KOPT-K1 (cell line): ENCODE measurements at regions not wholly inside any gene's neighbourhood (a gene's known extent, or its start where the extent isn't known, plus 50 kb on each side); places are given as distances from the start of the nearest gene placed in this dataset.

Experiments
- H3K27ac ChIP-seq: fragments of 200-600 bp; sonication (generic); 2 replicates; pipeline ENCODE4 v1.5.1; 2016; ENCODE audit warnings: antibody characterized with exemption, mild to moderate bottlenecking, low read depth, low read length; ENCODE audit not compliant: poor library complexity, severe bottlenecking
- H3K36me3 ChIP-seq: fragments of 200-600 bp; sonication (generic); 2 replicates; pipeline ENCODE4 v1.5.1; 2017; ENCODE audit warnings: antibody characterized with exemption, mild to moderate bottlenecking, low read length, moderate library complexity; ENCODE audit not compliant: insufficient read depth
- H3K9me3 ChIP-seq: fragments of 200-600 bp; sonication (generic); 2 replicates; pipeline ENCODE4 v1.5.1; 2017; ENCODE audit warnings: antibody characterized with exemption, low read length, mild to moderate bottlenecking; ENCODE audit not compliant: insufficient read depth, poor library complexity, severe bottlenecking

DNA sequence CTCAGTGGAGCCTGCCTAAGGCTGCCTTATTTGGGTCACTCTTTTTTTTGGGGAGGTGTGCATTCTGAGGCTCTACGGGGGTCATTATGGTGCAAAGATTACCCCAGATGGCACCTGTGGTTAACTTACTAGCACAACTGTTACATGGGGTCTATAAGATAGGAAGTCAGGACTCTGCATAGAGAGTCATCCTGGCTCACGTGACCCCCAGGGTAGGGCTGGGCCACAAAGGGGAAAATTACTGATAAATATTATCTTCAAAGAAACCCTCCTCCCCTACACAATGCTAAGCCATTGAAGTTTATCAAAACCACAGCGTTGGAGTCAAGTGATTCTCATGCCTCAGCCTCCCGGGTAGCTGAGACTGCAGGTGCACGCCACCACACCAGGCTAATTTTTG lies 397.1 kb downstream of the MN1 start:
- H3K9me3 ChIP-seq = no peaks in the 10 kb centered on the region
- no peak overlapping the region for H3K27ac ChIP-seq
- no peaks in the 10 kb centered on the region for H3K36me3 ChIP-seq

DNA sequence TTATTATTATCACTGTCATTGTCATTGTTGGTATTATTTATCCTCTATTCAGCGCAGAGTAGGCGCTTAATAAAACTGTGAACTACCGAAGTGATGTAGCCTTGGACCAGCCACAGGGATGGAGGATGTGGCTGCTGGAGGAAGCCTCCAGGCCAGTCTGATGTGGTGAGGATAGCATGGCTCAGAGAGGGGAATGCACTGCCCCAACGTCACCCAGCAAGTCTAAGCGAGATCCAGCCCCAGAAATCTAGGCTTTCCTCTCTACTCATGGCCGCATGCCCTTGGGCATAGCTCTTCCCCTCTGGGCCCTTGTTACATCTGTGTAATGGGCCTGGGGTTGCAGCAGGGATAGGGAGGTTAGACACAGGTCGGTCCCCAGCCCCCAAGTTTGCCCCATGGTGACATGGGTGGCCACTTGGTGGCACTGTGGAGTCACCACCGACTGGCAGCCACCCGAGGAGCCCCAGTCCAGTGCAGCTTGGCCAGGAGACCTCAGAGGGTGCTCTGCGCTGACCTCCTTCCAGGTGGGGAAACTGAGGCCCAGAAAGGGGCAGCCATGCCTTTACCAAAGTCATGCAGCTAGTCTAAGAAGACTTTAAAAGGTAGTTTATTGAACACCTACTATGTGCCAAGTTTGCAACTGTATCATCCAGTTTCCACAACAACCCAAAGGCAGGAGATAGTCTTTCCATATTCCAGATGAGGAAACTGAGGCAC lies 395.7 kb downstream of the MN1 start:
- H3K27ac ChIP-seq = no peak overlapping the region
- H3K36me3 ChIP-seq = no peaks in the 10 kb centered on the region
- H3K9me3 ChIP-seq = no peaks in the 10 kb centered on the region

DNA sequence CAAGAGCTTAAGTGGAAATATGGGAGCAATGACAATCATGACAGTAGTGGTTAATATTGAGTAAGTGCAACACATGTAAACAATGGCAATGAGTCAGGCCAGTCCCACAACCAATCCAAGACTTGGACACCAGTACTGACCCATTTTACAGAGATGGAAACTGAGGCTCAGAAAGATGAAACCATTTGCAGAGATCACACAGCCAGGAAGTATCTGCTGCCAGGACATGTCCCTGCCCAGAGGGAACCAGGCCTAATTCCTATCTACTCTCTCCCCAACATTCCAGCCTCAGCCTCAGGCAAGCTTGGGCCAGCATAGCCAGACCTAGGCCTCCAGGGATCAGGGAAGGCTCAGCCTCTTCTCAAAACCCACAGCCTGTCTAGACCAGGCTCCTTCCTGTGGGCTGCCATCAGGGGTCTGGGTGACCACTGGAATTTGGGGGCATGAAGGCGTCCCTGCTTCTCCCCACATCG lies 395.1 kb downstream of the MN1 start:
- H3K9me3 ChIP-seq = no peaks in the 10 kb centered on the region
- no peak overlapping the region for H3K27ac ChIP-seq
- H3K36me3 ChIP-seq = no peaks in the 10 kb centered on the region

DNA sequence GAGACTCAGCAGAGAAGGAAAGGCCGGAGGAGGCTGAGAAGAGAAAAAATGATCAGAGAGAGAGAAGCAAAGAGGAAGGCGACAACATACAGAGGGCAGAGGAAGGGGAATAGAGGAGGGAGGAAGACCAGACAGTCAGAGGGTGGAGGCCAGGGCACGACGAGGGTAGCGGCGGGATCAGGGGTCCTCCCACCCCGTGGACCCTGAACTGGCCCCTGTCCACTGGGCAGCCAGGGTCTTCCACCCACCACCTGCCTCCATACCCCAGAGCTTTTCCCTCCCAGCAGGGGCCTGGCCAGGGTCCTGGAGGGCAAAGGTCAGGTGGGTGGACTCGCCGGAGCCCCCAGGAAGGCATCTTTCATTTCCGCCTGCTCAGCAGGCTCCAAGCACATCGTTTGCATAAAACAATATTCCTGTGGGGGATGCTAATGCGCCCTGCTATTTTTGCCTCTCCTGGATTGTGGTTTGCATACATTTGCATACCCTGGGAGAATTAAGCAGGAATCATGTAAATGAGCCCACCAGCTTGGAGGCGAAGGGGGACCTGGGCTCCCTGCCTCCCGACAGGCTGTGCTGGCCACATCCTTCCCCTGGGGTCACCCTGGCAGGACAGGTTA lies 394.1 kb downstream of the MN1 start:
- Histone ChIP-seq H3K36me3 (no peaks in the 10 kb centered on the region), H3K9me3 (no peaks in the 10 kb centered on the region), H3K27ac (no peak overlapping the region)

DNA sequence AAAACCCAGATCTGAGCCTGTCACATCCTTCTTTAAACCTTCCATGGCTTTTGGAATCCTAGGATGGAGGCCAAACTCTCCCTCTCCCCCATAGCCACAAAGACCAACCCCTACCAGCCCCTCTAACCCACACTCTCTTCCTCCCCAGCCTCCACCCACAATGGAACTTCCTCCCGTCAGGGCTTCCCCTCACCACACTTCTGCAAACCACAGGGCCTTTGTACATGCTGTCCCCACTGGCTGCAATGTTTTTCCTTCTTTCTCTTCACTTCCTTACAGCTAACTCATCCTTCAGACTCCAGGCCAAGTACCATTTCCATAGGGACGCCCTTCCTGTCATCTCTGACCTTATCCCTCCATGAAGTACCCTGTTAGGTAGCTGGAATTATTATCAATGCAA lies 393.5 kb downstream of the MN1 start:
- Histone ChIP-seq H3K36me3 (no peaks in the 10 kb centered on the region), H3K9me3 (no peaks in the 10 kb centered on the region), H3K27ac (no peak overlapping the region)

DNA sequence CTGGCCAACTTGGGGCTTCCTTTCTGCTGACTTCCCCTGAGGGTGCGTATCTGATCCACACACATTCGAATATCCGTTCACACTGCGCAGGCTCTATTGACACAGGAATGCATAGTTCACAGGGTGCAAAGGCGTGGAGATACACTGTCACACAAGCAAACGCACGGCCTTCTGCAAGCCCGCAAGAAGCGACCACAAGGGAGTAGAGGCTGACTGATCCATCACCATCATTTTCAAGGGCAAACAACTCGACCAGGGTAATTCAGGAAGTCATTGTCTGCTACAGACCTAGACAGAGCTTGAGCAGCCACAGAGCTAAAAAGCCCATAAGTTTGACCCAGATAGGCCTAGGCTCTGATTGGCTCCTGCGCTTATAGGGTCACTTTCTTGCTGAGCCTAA lies 392.3 kb downstream of the MN1 start:
- no peak overlapping the region for H3K27ac ChIP-seq
- H3K36me3 ChIP-seq = no peaks in the 10 kb centered on the region
- no peaks in the 10 kb centered on the region for H3K9me3 ChIP-seq

DNA sequence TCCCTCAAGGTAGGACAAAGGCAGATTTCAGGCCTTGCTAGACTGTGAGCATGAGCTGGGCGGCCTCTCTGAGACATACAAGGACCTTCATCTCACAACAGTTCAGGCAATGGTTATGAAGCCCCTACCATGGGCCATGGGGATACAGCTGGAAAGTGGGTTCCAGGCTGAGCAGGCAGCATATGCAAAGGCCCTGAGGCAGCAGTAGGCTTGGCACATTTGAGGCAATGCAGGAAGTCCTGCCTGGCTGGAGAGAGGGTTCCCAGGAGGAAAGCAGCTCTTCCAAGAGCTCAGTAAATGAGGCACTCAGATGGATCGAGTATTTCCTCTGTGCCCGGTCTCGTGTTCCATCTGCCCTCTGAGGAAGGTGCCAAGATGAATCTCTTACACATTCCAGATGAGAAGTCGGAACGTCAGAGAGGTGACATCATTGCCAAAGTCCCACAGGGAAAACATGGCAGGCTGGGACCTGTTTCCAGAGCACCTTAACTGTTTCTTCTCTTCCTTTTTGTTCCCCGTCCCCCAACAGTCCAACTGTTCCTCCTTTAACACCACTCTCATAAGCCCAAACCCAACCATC lies 388.6 kb downstream of the MN1 start:
- no peaks in the 10 kb centered on the region for H3K9me3 ChIP-seq
- no peak overlapping the region for H3K27ac ChIP-seq
- H3K36me3 ChIP-seq = no peaks in the 10 kb centered on the region

DNA sequence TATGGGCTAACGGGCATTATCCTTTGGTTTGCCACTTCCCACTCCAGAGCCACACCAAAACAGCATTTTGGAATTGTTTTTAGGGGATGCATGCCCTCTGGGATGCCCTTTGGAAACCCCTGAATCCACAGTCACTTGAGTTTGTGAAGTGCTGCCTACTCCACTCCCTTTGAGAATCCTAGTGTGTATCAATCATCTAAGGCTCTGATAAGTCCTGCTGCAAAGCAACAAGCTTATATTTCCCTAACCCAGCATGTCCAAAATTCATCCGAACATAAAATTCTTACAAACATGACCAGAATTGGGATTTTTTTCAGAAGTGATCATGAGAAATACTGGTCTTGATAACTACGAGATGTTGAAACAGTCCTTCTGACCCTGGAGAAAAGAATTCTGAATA lies 387.9 kb downstream of the MN1 start:
- no peaks in the 10 kb centered on the region for H3K9me3 ChIP-seq
- no peak overlapping the region for H3K27ac ChIP-seq
- no peaks in the 10 kb centered on the region for H3K36me3 ChIP-seq

DNA sequence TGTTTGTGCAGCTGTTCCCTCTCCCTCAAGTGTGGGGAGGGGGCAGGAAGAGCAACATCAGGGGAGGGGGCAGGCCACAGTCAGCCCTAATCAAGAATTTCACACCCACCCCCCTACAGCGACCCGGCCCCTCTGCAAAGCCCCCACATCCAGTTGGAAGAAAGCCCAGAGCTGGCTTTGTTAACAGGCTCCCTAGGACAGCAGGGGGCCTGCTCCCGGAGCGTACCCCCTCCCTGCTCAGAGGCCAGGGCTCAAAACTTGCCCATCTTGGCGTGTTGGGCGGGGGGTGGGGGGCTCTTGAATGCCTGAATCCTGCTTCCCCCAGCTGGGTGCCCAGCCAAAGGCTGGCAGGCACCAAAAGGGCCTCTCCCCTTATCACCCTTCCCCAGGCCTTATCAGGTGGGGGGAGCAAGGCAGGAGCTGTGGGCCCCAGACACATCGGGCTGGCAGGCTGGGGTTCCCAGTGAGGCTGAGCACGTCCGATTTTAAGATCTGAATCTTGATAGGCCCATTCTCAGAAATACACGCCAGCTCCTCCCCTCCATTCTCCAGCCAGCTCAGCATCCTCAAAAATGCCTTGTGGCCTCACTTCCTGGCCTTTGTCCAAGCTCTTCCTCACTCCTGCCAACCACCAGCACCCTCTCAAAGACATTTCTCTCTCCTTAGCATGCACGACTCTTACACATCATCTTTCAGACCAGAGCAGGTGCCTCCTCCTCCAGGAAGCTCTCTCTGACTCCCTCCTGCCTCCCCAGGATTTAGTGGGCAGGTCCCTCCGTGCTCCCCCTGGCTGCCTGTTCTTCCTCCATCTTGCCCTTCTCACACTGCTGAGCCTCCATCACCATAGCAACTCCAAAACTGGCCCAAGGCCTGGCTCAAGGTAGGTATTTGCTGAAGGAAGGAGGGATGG lies 384.8 kb downstream of the MN1 start:
- Histone ChIP-seq H3K27ac (no peak overlapping the region), H3K36me3 (no peaks in the 10 kb centered on the region), H3K9me3 (no peaks in the 10 kb centered on the region)

DNA sequence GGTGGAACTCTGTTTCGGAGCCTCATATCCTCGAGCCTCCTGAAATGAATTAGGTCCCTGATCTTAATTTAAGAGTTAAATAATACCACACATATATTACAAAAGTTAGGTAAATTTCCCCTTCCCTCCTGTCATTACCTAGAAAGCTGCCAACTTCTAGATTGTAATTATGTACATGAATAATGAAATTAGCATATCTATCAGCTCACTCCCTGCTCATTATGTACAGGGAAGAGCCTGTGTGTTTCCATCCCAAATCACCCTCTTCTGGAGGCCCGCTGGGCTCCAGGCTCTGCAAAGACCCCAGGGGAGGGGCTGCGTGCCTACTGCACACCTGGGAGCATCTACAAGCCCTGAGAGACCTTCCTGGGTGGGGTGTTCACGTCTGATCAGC lies 384.1 kb downstream of the MN1 start:
- H3K36me3 ChIP-seq = no peaks in the 10 kb centered on the region
- no peaks in the 10 kb centered on the region for H3K9me3 ChIP-seq
- no peak overlapping the region for H3K27ac ChIP-seq

DNA sequence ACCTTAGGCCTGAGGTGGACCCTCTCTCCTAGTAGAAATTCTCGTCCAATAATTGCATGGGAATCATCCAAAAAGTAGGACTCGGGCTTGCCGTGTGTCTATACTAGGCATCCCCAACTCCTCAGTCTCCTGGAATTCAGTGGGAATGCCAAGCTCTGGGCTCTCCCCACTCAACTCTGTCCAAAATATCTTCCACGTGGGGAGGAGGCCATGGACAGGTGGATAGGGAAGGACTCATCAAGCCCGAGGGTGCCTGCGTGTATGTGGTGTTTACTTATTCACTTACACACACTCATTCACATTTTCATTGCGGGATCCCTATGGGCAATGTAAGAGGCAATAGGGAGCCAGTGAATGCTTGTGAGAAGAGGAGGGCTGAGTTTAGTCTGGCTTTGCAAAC lies 383.3 kb downstream of the MN1 start:
- H3K36me3 ChIP-seq = no peaks in the 10 kb centered on the region

DNA sequence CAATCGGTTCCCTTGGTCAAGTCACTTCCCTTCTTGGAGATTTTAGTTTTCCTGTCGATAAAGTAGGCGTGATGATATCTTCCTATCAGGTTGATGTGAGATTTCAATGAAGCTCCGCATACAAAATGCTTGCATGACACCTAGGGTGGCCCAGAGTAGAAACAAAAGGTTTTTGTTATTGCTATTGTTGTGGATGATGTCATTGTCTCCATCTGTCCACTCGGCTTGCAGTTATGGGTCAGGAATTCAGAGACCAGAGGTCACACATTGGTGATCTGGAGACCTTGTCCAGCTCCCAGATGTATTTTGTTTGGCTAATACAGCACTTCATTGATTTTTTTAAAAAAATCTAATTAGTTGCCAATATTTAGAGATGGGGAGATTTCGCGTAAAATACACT lies 382.1 kb downstream of the MN1 start:
- no peaks in the 10 kb centered on the region for H3K9me3 ChIP-seq
- H3K36me3 ChIP-seq = no peaks in the 10 kb centered on the region
- H3K27ac ChIP-seq = no peak overlapping the region

More for the DNA sequence above, 383.3 kb downstream of the MN1 start:
- Histone ChIP-seq H3K27ac (no peak overlapping the region), H3K9me3 (no peaks in the 10 kb centered on the region)

DNA sequence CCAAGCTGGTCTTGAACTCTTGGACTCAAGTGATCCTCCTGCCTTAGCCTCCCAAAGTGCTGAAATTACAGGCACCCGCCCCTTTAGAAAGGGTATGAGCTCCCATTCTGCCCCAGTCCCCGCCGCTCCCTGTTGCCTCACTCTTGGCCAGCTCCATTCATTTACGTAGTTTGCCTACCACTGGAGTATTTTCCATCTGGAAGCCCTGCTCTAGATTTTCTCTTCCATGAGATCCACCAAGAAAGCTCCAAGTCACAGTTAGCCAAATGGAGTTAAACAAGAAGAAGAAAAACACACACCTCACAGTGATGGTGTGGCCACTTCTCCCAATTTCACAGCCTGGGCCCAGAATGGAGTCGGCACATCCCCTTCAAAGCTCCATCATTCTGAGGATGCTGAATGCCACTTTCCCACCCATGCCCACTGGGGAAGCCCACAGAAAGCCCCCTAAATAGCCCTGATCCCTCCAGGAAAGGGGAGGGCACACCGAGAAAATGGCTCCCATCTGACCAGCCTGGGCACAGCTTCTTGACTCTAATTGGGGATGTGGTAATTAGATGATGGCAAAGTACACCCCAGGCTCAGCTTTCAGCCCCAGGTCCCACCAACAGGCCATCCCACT lies 381.2 kb downstream of the MN1 start:
- Histone ChIP-seq H3K36me3 (no peaks in the 10 kb centered on the region), H3K27ac (no peak overlapping the region), H3K9me3 (no peaks in the 10 kb centered on the region)

DNA sequence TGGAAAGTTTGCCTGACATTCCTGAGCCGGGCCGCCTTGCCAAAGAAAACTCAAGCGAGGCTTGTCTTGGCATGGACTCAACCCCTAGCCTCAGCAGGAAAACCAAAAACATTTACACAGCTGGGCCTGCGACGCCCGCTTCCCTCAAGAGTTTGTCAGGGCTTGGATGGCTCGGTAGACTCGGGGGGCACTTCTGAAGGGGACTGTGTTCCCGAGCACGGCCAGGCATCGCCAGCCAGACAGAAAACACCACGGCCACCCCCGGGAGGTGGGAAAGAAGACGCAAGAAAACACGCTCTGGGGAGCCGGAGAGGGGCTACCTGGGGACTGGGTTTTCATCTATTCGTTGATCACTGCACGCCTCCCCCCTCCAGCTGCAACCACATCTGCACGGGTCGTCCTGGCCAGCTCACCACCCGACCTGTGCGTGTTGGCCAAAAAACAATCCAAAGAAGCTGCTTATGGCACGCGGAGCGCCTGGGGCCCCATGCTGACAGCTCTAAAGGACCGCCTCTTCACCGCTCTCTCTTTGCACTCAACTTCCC lies 380.7 kb downstream of the MN1 start:
- H3K27ac ChIP-seq = no peak overlapping the region

More for the DNA sequence above, 380.7 kb downstream of the MN1 start:
- Histone ChIP-seq H3K36me3 (no peaks in the 10 kb centered on the region), H3K9me3 (no peaks in the 10 kb centered on the region)
